ENCODE measurements at regions not wholly inside any gene's neighbourhood (a gene's known extent, or its start where the extent isn't known, plus 50 kb on each side); places are given as distances from the start of the nearest gene placed in this dataset.
"Not testable (repeated sequence)": the region's sequence is repeated elsewhere in the genome, so short reads cannot be mapped to it uniquely, and the experiment has no call there.

DNA sequence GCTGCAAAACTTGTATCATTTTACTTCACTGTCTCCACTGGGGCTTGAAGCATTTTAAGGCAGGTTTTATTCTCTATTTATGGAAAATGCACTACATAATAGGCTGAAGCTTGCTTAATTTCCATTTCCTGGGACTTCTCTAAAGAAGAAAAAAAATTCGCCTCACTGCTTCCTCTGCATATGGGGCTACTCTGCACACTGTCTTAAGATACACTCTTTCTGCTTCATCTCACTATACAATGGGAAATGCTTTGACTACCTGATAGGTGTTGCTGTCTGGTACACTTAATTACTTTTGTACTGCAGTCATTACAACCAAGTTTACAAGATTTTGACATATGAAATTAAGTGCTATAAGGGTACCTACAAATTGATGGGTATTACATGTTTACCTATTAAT lies 466.0 kb downstream of the KCNJ18 start:
- Mint-ChIP-seq H3K27me3 (no peaks in the 10 kb centered on the region), H3K4me3 (no peak overlapping the region)
- no peak for ATAC-seq (replicated peaks; ENCODE audit: extremely low read depth, poor library complexity, severe bottlenecking)

DNA sequence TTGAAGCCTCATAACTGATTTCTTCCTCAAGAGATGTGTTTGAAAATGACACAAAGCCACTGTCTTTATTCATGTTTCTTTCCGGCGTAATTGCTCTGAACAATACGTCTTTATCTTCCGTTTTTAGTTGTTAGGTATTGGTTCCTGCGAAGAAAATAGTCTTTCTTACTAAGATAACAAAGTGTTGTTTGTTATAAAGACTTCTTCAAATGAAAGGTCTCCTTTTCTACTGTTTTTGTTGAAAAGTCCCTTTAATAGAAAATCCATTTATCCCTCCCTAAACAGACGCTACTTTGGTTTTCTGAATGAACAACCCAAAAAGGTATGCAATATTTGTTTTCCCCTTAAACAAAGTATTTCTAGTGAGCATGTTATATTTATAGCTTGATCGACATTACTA lies 469.1 kb downstream of the KCNJ18 start:
- Mint-ChIP-seq H3K4me1 (no peaks in the 10 kb centered on the region), H3K27ac (ENCODE audit: low read depth) (no peak overlapping the region), H3K27me3 (no peaks in the 10 kb centered on the region), H3K4me3 (no peak overlapping the region), H3K9me3 (peaks cover 6% of the 10 kb centered on the region), H3K36me3 (ENCODE audit: insufficient read depth) (no peaks in the 10 kb centered on the region)
- ATAC-seq (replicated peaks; ENCODE audit: extremely low read depth, poor library complexity, severe bottlenecking) (no peak), DNase-seq (ENCODE audit: low spot score in 2 of 2) (no peak)

More for the DNA sequence above, 466.0 kb downstream of the KCNJ18 start:
- peaks cover 11% of the 10 kb centered on the region for H3K9me3 Mint-ChIP-seq
- DNase-seq (ENCODE audit: low spot score in 2 of 2): no peak
- H3K36me3 Mint-ChIP-seq (ENCODE audit: insufficient read depth): no peaks in the 10 kb centered on the region
- no peaks in the 10 kb centered on the region for H3K4me1 Mint-ChIP-seq
- H3K27ac Mint-ChIP-seq (ENCODE audit: low read depth): no peak overlapping the region

DNA sequence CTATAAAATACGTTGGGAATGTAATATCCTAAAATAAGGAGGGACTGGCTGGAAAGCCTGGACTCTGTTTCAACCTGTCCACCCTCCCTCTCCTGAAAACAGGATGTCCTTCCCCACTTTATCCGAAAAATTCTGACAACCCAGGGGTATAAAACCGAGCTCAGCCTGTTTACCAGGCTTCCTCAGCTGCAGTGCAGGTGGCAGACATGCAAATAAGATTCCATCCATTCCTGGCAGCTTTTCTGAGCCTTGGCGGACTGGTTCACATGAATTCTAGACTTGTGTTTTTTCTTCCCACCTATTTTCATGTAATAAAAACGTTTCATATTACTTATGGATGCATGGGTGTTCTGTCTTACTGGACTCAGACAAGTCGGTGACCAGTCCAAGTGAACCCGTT lies 479.3 kb downstream of the KCNJ18 start:
- no peaks in the 10 kb centered on the region for H3K27me3 Mint-ChIP-seq
- no peaks in the 10 kb centered on the region for H3K4me1 Mint-ChIP-seq
- no peak for DNase-seq (ENCODE audit: low spot score in 2 of 2)
- H3K27ac Mint-ChIP-seq (ENCODE audit: low read depth): no peak overlapping the region
- H3K4me3 Mint-ChIP-seq: no peak overlapping the region
- no peak for ATAC-seq (replicated peaks; ENCODE audit: extremely low read depth, poor library complexity, severe bottlenecking)
- H3K9me3 Mint-ChIP-seq: peaks cover 7% of the 10 kb centered on the region
- H3K36me3 Mint-ChIP-seq (ENCODE audit: insufficient read depth): no peaks in the 10 kb centered on the region

DNA sequence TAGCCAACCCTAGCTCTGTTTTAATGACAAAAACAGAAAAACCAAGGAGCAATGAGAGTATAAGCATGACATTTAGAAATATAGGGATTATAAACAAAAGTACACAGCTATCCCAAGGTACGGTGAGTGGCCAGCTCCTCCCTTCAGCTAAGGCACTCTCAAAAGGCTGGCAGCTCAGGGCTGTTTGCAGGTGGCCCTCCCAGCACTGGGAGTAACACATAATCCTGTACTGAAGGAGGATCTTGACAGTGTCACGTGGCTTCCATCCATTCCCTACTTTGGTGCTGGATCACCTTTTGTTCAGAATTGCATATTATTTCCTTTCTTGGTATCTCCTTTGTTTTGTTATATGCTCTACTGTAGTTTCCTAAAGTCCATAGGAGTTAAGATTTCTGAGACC lies 500.8 kb downstream of the KCNJ18 start:
- no peaks in the 10 kb centered on the region for H3K27me3 Mint-ChIP-seq
- peaks cover 18% of the 10 kb centered on the region for H3K9me3 Mint-ChIP-seq
- no peaks in the 10 kb centered on the region for H3K4me1 Mint-ChIP-seq
- H3K27ac Mint-ChIP-seq (ENCODE audit: low read depth): no peak overlapping the region
- DNase-seq (ENCODE audit: low spot score in 2 of 2) (no peak), ATAC-seq (replicated peaks; ENCODE audit: extremely low read depth, poor library complexity, severe bottlenecking) (no peak)
- no peaks in the 10 kb centered on the region for H3K36me3 Mint-ChIP-seq (ENCODE audit: insufficient read depth)
- H3K4me3 Mint-ChIP-seq: no peak overlapping the region

DNA sequence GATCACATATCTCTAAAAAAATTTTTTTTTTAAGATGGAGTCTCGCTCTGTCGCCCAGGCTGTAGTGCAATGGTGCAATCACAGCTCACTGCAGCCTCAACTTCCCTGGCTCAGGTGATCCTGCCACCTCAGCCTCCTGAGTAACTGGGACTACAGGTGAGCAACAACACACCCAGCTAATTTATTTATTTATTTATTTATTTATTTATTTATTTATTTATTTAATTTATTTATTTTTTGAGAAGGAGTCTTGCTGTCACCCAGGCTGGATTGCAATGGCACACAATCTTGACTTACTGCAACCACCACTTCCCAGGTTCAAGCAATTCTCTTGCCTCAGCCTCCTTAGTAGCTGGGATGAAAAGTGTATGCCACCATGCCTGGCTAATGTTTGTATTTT lies 507.9 kb downstream of the KCNJ18 start:
- not testable (repeated sequence) for H3K36me3 Mint-ChIP-seq (ENCODE audit: insufficient read depth); H3K27me3 Mint-ChIP-seq; ATAC-seq (replicated peaks; ENCODE audit: extremely low read depth, poor library complexity, severe bottlenecking); H3K9me3 Mint-ChIP-seq; H3K27ac Mint-ChIP-seq (ENCODE audit: low read depth); DNase-seq (ENCODE audit: low spot score in 2 of 2); H3K4me3 Mint-ChIP-seq; H3K4me1 Mint-ChIP-seq

DNA sequence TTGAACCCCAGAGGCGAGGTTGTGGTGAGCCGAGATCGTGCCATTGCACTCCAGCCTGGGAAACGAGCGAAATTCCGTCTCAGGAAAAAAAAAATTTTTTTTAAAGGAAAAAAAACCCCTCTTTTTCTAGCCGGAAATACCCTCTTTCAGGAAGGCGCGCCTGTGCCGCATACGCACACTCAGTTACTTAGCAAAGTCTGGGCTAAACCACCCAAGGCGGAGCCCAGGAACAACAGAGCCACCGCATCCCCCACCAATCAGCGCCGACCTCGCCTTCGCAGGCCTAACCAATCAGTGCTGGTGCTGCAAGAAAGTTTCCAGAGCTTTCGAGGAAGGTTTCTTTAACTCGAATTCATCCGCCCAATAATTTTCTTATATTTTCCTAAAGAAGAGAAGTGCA lies 510.4 kb downstream of the KCNJ18 start:
- peaks cover 1% of the 10 kb centered on the region for H3K36me3 Mint-ChIP-seq (ENCODE audit: insufficient read depth)
- no peak overlapping the region for H3K27ac Mint-ChIP-seq (ENCODE audit: low read depth)
- DNase-seq (ENCODE audit: low spot score in 2 of 2) (no peak), ATAC-seq (replicated peaks; ENCODE audit: extremely low read depth, poor library complexity, severe bottlenecking) (no peak)
- no peaks in the 10 kb centered on the region for H3K27me3 Mint-ChIP-seq
- no peaks in the 10 kb centered on the region for H3K4me1 Mint-ChIP-seq
- no peak overlapping the region for H3K4me3 Mint-ChIP-seq
- peaks cover 5% of the 10 kb centered on the region for H3K9me3 Mint-ChIP-seq

DNA sequence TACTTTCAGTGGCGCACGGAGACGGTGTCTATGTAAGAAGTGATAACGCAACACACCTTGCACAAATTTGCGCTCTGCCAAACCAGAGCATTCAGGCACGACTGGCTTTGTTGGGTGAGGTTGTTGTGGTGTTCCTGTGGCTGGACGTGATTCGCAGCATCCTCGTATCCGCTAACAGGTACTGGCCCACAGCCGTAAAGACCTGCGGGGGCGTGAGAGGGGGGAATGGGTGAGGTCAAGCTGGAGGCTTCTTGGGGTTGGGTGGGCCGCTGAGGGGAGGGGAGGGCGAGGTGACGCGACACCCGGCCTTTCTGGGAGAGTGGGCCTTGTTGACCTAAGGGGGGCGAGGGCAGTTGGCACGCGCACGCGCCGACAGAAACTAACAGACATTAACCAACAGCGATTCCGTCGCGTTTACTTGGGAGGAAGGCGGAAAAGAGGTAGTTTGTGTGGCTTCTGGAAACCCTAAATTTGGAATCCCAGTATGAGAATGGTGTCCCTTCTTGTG lies 510.9 kb downstream of the KCNJ18 start:
- DNase-seq (ENCODE audit: low spot score in 2 of 2) (no peak), ATAC-seq (replicated peaks; ENCODE audit: extremely low read depth, poor library complexity, severe bottlenecking) (no peak)
- H3K36me3 Mint-ChIP-seq (ENCODE audit: insufficient read depth): peaks cover 1% of the 10 kb centered on the region
- no peaks in the 10 kb centered on the region for H3K27me3 Mint-ChIP-seq
- H3K4me1 Mint-ChIP-seq: no peaks in the 10 kb centered on the region
- H3K9me3 Mint-ChIP-seq: peaks cover 5% of the 10 kb centered on the region
- H3K4me3 Mint-ChIP-seq: no peak overlapping the region
- no peak overlapping the region for H3K27ac Mint-ChIP-seq (ENCODE audit: low read depth)

DNA sequence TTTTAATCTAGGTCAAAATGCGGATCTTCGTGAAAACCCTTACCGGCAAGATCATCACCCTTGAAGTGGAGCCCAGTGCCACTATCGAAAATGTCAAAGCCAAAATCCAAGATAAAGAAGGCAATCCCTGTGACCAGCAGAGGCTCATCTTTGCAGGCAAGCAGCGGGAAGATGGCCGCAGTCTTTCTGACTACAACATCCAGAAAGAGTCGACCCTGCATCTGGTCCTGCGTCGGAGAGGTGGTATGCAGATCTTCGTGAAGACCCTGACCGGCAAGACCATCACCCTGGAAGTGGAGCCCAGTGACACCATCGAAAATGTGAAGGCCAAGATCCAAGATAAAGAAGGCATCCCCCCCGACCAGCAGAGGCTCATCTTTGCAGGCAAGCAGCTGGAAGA lies 511.8 kb downstream of the KCNJ18 start:
- not testable (repeated sequence) for ATAC-seq (replicated peaks; ENCODE audit: extremely low read depth, poor library complexity, severe bottlenecking); H3K27me3 Mint-ChIP-seq; H3K9me3 Mint-ChIP-seq; H3K36me3 Mint-ChIP-seq (ENCODE audit: insufficient read depth); H3K4me1 Mint-ChIP-seq; H3K4me3 Mint-ChIP-seq; DNase-seq (ENCODE audit: low spot score in 2 of 2); H3K27ac Mint-ChIP-seq (ENCODE audit: low read depth)

DNA sequence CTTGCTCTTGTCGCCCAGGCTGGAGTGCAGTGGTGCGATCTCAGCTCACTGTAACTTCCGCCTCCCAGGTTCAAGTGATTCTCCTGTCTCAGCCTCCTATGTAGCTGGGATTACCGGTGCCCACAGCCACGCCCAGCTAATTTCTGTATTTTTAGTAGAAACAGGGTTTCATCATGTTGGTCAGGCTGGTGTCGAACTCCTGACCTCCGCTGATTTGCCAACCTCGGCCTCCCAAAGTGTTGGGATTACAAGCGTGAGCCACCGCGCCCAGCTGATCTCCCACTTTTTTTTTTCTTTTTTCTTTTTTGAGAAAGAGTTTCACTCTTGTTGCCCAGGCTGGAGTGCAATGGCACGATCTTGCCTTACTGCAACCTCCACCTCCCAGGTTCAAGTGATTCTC lies 517.9 kb downstream of the KCNJ18 start:
- DNase-seq (ENCODE audit: low spot score in 2 of 2); H3K27me3 Mint-ChIP-seq; ATAC-seq (replicated peaks; ENCODE audit: extremely low read depth, poor library complexity, severe bottlenecking); H3K36me3 Mint-ChIP-seq (ENCODE audit: insufficient read depth); H3K4me1 Mint-ChIP-seq; H3K4me3 Mint-ChIP-seq; H3K27ac Mint-ChIP-seq (ENCODE audit: low read depth): not testable (repeated sequence)
- H3K9me3 Mint-ChIP-seq: peaks cover 16% of the 10 kb centered on the region

DNA sequence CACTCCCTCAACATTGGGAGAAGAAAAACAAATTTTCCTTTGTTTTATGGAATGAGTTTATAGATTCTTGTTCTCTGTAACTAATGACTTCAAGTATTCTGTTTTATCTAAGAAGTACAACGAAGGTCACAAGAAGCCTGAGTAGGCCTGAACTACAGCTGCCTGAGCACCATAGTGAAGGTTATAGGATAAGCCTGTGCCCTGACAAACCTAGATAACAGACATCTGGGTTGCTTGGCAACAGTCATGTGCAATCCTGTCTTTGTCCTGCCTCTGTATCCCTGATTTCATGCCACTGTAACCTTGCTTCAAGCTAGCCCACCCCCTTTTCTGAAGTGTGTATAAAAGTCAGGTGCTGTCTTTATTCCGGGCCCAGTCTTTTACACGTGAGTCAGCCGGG lies 520.8 kb downstream of the KCNJ18 start:
- H3K27me3 Mint-ChIP-seq; H3K4me3 Mint-ChIP-seq; H3K27ac Mint-ChIP-seq (ENCODE audit: low read depth); H3K4me1 Mint-ChIP-seq; H3K36me3 Mint-ChIP-seq (ENCODE audit: insufficient read depth); DNase-seq (ENCODE audit: low spot score in 2 of 2); ATAC-seq (replicated peaks; ENCODE audit: extremely low read depth, poor library complexity, severe bottlenecking): not testable (repeated sequence)
- H3K9me3 Mint-ChIP-seq: peaks cover 10% of the 10 kb centered on the region

DNA sequence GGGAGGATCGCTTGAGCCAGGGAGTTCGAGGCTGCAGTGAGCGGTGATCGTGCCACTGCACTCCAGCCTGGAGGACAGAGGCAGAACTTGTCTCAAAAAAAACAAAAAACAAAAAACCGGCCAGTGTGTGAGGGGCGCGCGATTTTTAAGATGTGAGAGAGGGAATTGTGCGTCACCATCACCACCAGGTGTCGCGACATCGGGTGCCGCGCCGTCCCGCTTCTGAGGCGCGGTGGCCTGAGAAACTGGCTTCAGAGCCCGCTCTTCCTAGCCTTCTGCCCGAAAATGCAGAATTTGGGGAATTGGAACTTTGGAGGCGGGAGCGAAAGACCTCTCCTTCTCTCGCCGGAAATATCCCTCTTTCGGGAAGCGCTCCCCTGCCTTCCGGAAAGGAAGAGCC lies 524.8 kb downstream of the KCNJ18 start:
- Mint-ChIP-seq H3K4me3 (no peak overlapping the region), H3K27me3 (no peaks in the 10 kb centered on the region), H3K4me1 (no peaks in the 10 kb centered on the region), H3K27ac (ENCODE audit: low read depth) (no peak overlapping the region), H3K9me3 (peaks cover 5% of the 10 kb centered on the region), H3K36me3 (ENCODE audit: insufficient read depth) (no peaks in the 10 kb centered on the region)
- DNase-seq (ENCODE audit: low spot score in 2 of 2) (no peak), ATAC-seq (replicated peaks; ENCODE audit: extremely low read depth, poor library complexity, severe bottlenecking) (no peak)

DNA sequence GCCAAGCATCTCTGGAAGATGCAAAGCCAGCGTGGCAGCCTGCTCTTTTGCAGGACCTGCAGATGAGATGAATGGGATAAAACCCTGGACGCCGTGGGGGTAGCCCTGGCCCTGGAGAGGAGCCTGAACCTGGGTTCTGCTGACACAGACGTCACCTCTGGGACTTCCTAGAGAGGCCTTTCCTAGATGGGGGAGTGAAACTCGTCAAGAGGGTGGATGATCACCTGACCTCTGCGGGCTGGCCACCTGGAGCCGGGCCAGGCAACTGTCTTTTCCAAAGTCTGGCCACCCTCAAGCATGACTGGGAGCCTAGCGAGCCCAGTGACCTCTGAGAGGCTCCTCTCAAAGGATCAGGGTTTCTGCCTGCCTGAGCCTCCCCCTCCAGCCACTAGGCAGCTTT lies 529.0 kb downstream of the KCNJ18 start:
- no peaks in the 10 kb centered on the region for H3K27me3 Mint-ChIP-seq
- no peaks in the 10 kb centered on the region for H3K36me3 Mint-ChIP-seq (ENCODE audit: insufficient read depth)
- ATAC-seq (replicated peaks; ENCODE audit: extremely low read depth, poor library complexity, severe bottlenecking) (no peak), DNase-seq (ENCODE audit: low spot score in 2 of 2) (no peak)
- H3K4me3 Mint-ChIP-seq: no peak overlapping the region
- peaks cover 5% of the 10 kb centered on the region for H3K9me3 Mint-ChIP-seq
- H3K4me1 Mint-ChIP-seq: no peaks in the 10 kb centered on the region
- H3K27ac Mint-ChIP-seq (ENCODE audit: low read depth): no peak overlapping the region

DNA sequence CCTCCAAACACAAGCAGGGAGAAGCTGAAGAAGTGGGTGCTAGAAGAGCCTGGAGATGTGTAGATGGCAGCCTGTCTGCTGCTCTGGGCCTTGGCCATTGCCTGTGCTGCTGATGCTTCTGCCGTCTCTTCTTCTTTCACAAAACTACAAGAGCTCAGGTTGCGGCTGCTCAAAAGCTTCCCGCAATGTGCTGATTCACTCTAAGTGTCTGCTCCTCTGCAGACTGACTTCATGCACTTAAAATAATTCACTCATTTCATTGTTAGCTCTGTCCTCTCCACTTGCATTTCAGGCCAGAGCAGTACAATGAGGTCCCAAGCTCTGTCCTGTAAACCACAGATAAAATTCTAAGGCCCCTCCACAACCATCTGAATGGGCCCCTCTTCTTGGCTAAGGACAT lies 534.2 kb downstream of the KCNJ18 start:
- not testable (repeated sequence) for H3K4me3 Mint-ChIP-seq; ATAC-seq (replicated peaks; ENCODE audit: extremely low read depth, poor library complexity, severe bottlenecking); H3K27me3 Mint-ChIP-seq; H3K4me1 Mint-ChIP-seq; H3K36me3 Mint-ChIP-seq (ENCODE audit: insufficient read depth); H3K9me3 Mint-ChIP-seq; DNase-seq (ENCODE audit: low spot score in 2 of 2); H3K27ac Mint-ChIP-seq (ENCODE audit: low read depth)

DNA sequence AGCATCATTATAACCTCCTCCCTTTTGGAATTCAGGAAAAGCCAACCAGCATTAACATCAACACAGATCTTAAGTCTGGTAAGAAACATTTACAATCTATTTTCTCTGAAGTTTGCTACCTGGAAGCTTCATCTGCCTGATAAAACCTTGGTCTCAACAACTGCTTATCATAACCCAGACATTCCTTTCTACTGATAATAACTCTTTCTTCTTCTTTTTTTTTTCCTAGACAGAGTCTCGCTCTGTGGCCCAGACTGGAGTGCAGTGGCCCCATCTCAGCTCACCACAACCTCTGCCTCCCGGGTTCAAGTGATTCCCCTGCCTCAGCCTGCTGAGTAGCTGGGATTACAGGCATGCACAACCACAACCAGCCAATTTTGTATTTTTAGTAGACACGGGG lies 534.6 kb downstream of the KCNJ18 start:
- ATAC-seq (replicated peaks; ENCODE audit: extremely low read depth, poor library complexity, severe bottlenecking); H3K36me3 Mint-ChIP-seq (ENCODE audit: insufficient read depth); DNase-seq (ENCODE audit: low spot score in 2 of 2); H3K27ac Mint-ChIP-seq (ENCODE audit: low read depth); H3K9me3 Mint-ChIP-seq; H3K27me3 Mint-ChIP-seq; H3K4me3 Mint-ChIP-seq; H3K4me1 Mint-ChIP-seq: not testable (repeated sequence)

Data from central memory CD8-positive, alpha-beta T cell (primary cell).